HFF-Myc (cell line): ENCODE measurements at regions not wholly inside any gene's neighbourhood (a gene's known extent, or its start where the extent isn't known, plus 50 kb on each side); places are given as distances from the start of the nearest gene placed in this dataset.

Source experiments
- DNase-seq: peaks from one replicate; pipeline ENCODE4 v3.0.0-alpha.2; 2011; ENCODE audit warnings: low read depth; ENCODE audit errors: extremely low read depth
- H3K4me3 ChIP-seq: replicated peaks from 2 replicates; pipeline ENCODE4 v1.5.1; 2011; ENCODE audit warnings: low read depth, mild to moderate bottlenecking, control low read depth, low read length
- TF ChIP-seq, protein P1 (sequence below): IDR thresholded peaks from 2 replicates; pipeline ENCODE4 v1.5.1; 2012; ENCODE audit warnings: mild to moderate bottlenecking, low read depth, low read length, control low read depth; ENCODE audit errors: missing control alignments

DNA sequence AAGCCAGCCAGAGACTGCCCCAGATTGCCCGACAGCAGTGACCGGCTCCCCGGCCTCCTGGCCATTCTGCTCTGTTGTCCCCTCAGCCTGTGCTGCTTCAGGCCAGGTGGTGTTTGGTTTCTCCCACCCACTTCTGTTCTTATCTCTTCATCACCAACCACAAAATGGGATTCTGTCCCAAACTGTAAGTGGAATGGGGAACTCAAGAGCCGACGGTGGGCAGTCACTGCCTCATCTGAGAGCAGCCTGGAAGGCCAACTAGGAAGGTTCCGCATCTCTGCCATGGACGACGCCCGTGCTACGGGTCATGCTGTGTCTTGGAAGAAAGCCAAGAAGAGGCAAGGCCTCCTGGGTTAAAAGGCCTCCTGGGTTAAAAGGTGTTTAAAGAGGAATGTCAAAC lies 219.0 kb upstream of the PIK3R1 start:
- DNase-seq = no peak
- TF ChIP-seq, protein P1, sequence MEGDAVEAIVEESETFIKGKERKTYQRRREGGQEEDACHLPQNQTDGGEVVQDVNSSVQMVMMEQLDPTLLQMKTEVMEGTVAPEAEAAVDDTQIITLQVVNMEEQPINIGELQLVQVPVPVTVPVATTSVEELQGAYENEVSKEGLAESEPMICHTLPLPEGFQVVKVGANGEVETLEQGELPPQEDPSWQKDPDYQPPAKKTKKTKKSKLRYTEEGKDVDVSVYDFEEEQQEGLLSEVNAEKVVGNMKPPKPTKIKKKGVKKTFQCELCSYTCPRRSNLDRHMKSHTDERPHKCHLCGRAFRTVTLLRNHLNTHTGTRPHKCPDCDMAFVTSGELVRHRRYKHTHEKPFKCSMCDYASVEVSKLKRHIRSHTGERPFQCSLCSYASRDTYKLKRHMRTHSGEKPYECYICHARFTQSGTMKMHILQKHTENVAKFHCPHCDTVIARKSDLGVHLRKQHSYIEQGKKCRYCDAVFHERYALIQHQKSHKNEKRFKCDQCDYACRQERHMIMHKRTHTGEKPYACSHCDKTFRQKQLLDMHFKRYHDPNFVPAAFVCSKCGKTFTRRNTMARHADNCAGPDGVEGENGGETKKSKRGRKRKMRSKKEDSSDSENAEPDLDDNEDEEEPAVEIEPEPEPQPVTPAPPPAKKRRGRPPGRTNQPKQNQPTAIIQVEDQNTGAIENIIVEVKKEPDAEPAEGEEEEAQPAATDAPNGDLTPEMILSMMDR = no peak
- no peak overlapping the region for H3K4me3 ChIP-seq

DNA sequence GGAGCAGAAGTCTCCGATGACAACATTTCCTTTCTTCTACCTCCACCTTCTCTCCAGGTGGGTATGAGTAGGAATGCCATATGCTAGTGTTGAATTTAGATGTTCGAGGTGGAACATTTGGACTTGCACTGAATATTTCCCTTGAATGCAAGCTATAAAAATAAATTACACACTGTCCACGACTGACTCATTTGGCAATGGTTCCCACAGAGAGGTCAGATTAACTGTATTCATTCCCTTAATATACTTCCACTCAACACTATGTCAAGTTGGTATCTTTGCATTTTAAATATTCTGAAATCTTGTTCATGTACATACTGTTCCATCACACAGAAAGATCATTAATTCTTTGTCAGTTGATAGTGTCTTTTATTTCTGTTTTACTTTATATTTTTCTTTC lies 222.6 kb upstream of the PIK3R1 start:
- DNase-seq = no peak
- H3K4me3 ChIP-seq = no peak overlapping the region
- TF ChIP-seq, protein P1 = no peak

DNA sequence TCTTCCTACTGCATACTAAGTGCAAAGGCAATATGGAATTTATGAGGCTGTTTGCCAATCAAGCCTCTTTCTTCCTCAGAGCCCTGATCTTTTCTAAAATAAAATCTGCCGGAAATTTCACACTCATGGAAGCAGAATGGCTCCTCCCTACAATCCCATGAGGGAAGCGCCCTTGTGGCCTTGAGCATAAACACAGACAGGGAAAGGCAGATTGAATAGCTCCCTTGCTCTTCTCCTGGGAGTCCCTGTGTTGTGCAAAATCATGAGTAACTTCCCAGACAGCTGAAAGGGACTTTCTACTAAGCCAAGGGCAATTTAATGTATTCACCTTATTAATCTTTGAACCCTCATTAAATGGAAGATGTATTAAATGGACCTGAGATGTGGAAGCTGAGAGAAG lies 226.1 kb upstream of the PIK3R1 start:
- H3K4me3 ChIP-seq = no peak overlapping the region
- TF ChIP-seq, protein P1 = no peak
- DNase-seq = no peak

DNA sequence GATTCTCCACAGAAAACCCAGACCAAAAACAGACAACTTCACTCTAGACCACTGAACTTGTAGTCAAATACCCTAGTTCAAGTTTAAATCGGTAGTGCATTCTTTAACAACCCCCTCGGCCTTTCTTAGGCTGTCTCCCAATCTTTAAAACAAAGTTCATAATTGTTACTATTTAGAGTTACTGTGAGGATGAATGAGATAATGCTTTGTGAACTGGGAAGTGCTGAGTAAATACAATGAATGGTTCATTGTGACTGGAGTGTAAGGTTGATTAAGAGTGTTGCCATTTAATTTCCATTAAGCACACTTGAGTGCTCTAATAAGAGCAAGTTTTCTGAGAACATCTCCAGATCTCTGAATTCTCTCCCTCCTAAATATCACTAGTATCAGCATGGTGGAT lies 228.8 kb upstream of the PIK3R1 start:
- DNase-seq = no peak
- no peak overlapping the region for H3K4me3 ChIP-seq
- TF ChIP-seq, protein P1 = no peak

DNA sequence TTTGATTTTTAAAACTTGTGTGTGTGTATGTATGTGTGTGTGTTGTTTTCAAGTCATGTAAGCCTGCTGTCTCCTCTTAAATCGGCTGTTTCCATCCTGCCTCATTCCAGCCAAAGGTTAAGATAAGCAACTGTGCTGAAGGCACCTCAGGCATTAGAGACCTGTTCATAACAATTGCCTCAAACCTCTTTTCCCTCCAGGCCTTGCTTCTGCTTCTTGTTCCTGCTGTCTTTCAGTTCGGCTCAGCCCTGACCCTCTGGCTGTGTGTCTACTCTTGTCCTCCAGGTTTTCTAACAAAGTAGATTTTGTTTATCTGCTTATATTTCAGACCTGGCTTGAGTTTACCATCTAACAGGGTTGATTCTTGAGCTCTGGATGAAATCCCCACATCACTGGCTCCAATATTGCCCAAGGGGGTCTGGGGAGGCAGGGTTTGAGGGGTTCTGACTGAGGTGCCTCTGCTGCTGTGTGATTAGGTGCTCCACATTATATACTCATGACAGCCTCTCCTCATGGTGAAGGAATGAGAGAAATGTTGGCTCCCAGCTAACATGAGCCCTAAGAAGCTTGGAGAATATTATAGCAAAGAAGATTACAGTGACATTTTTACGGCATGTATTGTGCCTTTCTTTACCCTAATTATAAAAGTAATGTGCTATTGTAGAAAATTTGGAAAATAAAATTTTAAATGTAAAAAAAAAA lies 229.7 kb upstream of the PIK3R1 start:
- no peak for DNase-seq
- no peak overlapping the region for H3K4me3 ChIP-seq
- TF ChIP-seq, protein P1 = no peak

DNA sequence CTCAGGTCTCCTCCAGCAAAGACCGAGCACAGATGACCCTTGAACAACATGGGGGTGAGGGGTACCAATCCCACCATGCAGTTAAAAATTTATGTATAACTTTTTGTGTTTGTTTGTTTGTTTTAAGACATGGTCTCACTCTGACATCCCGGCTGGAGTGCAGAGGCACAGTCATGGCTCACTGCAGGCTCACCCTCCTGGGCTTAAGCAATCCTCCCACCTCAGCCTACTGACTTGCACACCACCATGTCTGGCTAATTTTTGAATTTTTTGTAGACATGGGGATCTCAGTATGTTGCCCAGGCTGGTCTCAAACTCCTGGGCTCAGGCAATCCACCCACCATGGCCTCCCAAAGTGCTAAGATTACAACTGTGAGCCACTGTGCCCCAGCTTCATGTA lies 231.0 kb upstream of the PIK3R1 start:
- H3K4me3 ChIP-seq = no peak overlapping the region
- no peak for DNase-seq
- TF ChIP-seq, protein P1 = no peak
